Left lobe of liver (tissue), 2 donors: ENCODE measurements at regions not wholly inside any gene's neighbourhood (a gene's known extent, or its start where the extent isn't known, plus 50 kb on each side); places are given as distances from the start of the nearest gene placed in this dataset.
"Not testable (repeated sequence)": the region's sequence is repeated elsewhere in the genome, so short reads cannot be mapped to it uniquely, and the experiment has no call there.

ENCODE experiments used
- ATAC-seq: fragments of 200-7000 bp; cut with Tn5 transposase; one replicate; pipeline ENCODE4 v1.9.1; 2020; ENCODE audit warnings: mild to moderate bottlenecking, moderate library complexity
- DNase-seq: peaks from one replicate; pipeline ENCODE4 v3.0.0-alpha.2; 2020; ENCODE audit warnings: low spot score
- donor health status: DM: no; HTN: no; CAD: no; lungs with moderate emphysema.
- donor health status: DM: no; HTN: yes; CAD: no.

DNA sequence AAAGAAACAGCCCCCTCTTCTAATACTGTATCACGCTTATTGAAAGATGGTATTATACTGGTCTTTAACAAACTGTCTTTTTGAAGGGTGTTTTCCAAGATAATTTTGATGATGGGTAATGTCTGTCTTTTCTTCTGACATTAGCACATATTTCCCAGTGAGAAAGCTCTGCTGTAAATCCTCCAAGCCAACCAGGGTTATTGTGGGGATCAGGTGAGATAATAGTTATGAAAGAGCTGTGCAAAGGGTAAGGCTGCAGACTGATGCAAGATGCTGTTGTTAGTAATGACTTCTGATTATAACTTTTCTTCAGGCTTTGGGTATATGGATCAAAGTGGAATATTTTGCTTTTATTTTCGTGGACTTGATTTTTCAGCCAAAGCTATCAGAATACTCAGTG, 581.7 kb downstream of the REEP3 start:
- DNase-seq (no peak), ATAC-seq (no peak)

DNA sequence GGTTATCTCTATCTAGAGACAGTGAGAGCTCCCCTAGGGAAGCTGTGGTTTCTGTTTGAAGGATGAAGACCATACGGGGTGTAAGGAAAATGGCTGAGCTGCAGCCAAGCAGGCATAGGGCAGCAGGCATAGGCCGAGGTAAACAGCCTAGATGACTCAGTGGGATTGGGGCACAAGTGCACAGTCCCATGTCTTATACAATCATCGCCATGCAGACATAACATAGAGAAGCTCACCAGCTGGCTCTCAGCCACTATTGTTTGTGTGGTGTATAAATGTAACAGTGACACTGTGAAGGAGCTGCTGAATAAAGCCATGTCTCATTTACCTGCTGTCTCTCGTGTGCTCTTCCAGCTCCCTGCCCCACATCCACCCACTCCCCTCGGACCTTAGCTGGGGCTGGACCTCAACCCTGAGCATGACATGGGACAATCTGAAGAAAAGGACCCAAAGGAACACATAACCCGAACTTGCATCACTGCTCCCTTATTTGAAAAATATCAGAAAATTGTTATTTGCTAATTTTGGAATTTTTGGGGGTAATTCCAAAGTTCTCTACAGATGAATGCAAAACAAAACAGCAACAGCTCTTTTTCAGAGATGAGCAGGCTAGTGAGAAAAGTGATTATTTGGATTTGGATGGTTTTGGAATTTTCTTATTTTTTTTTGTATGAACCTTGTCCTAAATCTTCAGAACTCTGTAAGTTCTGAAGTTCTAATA, 582.7 kb downstream of the REEP3 start:
- DNase-seq = no peak
- ATAC-seq = no peak

DNA sequence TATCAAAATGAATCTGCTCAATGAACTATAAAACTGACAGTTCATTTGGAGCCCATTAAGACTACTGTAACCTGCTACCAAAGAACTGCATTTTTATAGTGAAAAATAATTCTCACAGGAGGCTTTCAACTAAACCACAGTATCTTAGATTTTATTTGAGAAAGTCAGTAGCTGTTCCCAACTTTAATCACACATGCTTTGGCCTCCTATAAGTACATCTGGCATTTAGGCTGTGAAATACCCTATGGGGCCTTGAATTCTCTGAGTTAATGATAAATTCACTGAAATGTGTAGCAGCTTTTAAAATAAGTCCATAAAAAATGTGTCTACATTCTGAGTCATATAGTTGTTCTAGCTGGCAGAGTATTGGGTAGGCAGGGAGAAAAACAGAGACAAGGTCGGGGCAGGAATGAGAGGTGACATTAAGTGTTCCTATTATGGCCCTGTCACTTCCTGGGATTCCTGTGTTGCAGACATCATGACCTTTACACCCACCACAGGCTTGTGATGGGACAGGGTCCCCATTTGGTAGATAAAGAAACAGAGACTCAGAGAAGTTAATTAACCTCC, 588.8 kb downstream of the REEP3 start:
- DNase-seq (no peak), ATAC-seq (no peak)

DNA sequence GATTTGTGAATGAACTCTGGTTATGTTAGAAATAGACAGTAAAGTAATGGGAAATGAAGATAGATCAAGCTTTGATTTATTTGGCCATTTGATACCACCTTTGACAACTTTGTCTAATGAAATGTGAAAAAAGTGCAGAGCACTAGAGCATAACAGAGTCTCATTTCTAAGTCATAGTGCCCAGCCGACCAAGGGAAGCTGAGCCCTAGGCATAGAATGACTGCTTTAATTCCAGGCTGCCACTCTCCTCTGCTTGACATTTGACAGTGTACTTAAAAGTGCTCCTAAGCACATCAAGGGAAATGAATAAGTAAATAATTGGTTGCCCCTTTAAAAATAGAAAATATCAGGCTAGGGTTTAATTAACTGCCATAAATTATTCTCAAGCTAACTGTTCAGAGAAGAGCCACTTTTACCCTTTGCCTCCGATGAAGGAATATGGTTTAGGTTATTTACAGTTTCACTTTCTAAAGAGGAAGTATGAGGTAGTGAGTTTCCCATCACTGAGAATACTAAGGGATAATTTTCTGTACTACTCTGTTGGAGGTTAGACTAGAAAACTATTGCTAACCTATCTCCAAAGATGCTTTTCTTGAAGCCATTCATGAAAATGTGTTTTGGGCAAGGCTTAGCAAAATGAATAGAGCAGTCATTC, 591.6 kb downstream of the REEP3 start:
- ATAC-seq (no peak), DNase-seq (no peak)

DNA sequence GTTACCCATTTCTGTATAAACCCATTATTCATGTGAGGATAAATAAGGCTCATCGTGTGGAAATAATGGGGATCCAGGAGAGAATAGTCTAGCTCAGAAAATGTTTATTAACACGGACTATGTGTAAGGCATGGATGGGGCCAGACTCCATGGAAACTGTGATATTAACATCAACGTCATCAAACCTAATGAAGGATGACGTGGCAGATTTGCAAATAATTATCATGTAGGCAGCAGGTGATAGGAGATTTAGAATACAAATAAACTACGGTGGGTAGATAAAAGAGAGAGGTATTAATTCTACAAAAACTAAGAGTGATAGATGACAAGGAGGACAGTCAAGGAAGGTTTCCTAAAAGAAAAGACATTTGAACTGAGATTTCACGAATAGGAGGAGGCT, 592.2 kb downstream of the REEP3 start:
- DNase-seq = no peak
- ATAC-seq = no peak

DNA sequence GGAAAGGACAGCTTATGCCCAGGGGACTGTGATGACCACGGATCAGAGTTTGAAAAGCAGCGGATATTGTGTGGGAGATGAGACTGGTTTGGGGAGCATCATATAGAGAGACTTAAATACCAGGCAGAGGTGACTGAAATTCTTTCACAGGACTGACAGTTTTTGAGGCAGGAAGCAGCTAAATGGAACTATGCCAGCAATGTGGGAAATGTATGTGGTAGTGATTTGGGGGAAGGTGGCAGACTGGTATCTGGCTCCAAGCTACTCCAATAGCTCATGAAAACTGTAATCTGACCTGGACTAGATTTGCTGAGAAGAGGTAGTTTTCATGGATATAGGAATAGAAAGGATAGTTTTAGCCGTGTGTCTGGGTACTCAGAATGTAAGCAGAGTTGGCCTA, 592.6 kb downstream of the REEP3 start:
- no peak for ATAC-seq

DNA sequence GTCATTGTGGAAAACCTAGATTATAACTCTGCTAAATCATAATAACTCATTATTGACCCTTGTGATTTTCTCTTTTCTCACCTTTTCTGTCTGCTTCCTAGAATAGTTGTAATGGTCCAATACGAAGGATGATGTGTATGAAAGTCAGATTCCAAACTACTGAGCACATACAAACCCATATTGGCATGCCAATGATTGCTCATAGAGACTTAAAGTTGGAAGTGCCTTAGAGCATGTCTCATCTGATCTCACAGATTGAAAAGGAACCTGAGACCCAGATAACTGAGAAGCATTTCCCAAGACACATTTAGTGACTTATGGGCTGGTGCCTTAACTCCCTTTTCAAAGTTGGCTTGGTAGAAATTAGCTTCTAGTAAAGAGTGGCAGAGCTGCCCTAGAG, 594.3 kb downstream of the REEP3 start:
- DNase-seq = no peak
- ATAC-seq = no peak

More for the DNA sequence above, 592.6 kb downstream of the REEP3 start:
- no peak for DNase-seq

DNA sequence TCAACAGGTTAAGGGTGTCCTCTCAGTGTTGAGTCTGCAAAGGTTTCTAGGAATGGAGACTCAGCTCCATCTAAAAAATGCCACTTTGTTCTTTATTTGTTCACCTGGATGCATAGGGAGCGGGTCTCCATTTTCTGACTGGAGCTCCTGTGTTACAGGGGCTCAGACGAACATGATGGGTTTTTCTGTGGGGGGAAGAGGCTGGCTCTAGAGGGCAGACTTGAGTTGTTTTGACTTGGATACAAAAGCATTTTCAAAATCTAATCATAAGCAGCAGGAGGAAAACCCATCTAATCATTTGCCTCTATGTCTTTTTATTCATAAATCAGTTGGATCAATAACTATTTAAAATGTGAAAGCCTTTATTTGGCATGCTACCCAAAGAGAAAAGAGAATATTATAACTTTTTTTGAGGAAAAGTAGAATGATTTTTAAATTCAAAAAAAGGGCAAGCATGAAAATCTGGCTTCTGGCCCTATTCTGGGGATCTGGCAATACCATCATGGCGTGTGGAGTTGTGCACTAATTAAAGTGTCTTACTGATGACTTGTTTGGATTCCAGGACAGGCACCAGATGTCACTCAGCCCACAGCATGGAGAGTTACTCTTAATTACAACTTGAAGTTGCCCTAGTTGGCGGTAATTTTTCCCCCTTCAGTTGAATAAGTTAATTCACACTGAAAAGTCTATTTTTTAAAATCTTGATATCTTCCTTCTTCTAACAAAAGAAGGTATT, 594.9 kb downstream of the REEP3 start:
- no peak for DNase-seq
- ATAC-seq = peak; percentile 76

DNA sequence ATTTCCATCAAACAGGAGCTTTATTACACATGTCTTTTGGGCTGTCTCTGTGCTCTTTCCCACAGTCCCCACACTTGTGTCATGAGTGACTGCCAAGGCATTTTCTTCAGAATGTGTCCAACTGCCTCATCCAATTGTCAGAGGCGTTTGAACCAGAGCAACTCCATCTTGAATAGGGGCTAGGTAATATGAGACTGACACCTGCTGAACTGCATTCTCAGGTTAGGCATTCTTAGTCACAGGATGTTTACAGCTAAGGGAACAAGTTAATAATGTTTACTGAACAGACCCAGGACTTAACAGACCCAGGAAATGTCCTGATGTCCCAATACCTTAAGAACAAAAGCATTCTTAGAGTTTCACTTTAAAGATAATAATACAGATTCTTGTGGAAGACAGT, 595.5 kb downstream of the REEP3 start:
- ATAC-seq (no peak), DNase-seq (no peak)

DNA sequence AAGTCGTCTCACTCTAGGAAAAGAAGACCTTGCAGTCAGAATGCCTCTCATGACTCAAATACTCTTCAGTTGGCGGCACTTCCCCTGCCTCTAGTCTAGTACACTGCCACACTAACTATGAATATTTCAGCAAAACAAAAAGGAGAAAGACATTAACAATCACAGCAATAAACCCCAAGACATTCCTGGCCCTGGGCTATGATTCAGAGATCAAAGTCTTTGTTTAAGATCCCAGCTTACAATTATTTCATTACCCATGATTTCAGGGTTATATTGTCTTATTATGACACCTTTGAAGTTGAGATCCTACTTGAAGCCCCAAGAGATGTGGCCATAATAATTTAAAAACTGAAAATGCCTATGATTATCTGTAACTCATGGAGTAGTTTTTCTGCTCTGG, 597.5 kb downstream of the REEP3 start:
- ATAC-seq (no peak), DNase-seq (no peak)

DNA sequence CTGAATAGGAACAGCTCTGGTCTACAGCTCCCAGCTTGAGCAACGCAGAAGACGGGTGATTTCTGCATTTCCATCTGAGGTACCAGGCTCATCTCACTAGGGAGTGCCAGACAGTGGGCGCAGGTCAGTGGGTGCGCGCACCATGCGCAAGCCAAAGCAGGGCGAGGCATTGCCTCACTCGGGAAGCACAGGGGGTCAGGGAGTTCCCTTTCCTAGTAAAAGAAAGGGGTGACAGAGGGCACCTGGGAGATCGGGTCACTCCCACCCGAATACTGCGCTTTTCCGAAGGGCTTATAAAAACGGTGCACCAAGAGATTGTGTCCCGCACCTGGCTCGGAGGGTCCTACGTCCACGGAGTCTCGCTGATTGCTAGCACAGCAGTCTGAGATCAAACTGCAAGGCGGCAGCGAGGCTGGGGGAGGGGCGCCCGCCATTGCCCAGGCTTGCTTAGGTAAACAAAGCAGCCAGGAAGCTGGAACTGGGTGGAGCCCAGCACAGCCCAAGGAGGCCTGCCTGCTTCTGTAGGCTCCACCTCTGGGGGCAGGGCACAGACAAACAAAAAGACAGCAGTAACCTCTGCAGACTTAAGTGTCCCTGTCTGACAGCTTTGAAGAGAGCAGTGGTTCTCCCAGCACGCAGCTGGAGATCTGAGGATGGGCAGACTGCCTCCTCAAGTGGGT, 599.2 kb downstream of the REEP3 start:
- ATAC-seq, DNase-seq: not testable (repeated sequence)

DNA sequence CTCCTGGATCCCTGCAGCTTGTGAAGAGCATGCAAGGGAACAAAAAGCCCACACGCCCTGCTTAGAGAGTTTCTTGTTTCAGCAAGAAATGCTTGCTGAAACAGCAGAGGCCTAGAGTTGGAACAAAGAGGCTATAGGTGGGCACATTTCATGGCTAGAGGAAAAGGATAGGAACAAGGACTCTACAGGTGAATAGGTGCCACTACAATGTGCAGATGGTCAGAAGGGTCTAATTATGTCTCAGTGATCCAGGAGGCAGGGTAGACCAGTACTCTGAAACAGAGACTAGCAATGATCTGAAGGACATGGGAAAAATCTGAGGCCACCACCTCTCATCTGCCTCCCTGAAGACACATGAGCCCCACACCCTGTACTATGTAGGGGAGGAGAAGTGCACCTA, 609.0 kb downstream of the REEP3 start:
- no peak for ATAC-seq
- no peak for DNase-seq

DNA sequence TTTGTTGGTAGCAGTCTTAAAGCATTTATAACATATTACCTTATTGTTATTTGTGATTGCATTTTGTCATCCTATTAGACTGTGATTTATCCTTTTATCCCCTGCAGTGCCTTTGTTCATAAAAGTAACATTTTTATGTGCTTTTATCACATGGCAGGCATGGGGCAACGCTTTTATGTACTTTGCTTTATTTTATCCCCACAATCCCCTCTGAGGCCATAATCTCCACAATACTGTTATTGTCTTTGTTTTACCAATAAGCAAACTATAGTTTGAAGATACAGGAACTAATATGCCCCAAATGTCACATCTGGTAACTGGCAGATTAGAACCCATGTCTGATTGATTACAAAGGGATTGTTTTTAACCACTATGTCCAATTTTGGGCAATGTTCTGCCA, 613.5 kb downstream of the REEP3 start:
- ATAC-seq (no peak), DNase-seq (no peak)

DNA sequence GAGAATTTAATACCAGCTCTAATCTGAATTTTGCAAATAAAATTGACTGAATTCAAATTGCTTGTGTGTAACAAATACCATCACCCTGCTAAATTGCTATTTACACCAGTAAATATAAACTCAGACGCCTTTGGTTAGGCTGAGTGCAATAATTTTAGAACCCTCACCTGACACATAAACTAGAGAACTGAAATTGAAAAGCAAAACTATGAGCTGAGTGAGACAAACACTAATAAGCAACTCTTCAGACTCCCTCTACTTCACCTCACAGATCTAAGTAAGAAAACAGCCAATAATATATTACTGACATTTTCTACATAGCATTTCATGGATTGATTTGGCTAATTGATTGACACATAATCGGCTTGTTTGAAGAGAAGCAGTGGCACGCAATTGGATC, 621.2 kb downstream of the REEP3 start:
- ATAC-seq (no peak), DNase-seq (no peak)

DNA sequence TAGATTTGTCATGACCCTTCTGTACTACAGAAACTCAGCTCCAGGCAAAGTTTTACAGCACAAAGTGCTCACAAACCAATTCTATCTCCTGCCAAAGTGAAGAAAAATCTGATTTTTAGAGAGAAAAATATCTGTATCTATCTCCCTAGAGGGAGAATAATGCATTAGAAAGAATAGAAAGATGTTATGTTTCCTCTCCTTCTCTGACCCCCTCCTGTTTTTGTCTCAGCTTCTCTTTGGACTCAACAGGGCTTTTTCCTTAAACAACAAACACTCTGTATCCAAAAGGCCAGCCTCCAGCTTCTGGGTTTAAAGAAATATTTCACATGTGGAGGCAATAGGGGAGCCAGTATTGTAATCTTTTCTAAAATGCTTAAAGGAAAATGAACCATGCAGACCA, 627.4 kb downstream of the REEP3 start:
- DNase-seq = no peak
- ATAC-seq = no peak

DNA sequence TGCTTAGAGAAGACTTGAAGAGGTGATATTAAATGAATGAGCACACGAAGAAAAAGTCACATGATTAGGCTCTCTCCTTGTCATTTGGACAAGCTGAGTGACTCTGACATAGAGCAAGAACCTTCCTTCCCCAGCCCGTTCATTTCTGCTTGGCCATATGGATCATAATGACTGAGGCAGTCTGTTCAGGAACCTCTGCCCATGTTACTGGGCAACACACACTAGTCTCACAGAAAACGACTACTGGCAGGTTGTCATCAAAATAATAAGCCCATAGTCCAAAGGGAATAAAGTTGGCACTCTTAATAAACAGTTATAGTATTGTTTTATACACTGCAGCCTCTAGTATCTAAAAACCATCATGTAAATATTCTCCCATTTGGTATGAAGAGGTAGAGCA, 635.0 kb downstream of the REEP3 start:
- ATAC-seq (no peak), DNase-seq (no peak)

DNA sequence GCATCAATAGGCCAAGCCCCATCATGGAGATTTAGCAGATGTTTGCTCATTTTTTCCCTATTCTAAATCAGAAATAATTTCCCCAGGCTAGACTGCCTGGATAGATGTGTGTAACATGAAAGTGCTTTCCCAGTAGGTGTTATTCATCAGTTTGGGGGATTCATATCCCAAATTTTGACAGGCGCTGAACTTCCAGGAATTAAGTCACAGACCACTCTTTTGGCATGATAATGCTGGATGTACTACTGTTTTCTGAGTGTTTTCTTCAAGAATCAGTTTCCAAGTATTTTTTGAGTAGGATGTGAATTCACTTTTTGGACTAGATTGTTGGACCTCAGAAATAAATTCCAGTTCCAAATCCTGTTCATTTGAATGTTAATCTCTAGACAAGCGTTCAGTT, 637.4 kb downstream of the REEP3 start:
- DNase-seq = no peak
- ATAC-seq = no peak

DNA sequence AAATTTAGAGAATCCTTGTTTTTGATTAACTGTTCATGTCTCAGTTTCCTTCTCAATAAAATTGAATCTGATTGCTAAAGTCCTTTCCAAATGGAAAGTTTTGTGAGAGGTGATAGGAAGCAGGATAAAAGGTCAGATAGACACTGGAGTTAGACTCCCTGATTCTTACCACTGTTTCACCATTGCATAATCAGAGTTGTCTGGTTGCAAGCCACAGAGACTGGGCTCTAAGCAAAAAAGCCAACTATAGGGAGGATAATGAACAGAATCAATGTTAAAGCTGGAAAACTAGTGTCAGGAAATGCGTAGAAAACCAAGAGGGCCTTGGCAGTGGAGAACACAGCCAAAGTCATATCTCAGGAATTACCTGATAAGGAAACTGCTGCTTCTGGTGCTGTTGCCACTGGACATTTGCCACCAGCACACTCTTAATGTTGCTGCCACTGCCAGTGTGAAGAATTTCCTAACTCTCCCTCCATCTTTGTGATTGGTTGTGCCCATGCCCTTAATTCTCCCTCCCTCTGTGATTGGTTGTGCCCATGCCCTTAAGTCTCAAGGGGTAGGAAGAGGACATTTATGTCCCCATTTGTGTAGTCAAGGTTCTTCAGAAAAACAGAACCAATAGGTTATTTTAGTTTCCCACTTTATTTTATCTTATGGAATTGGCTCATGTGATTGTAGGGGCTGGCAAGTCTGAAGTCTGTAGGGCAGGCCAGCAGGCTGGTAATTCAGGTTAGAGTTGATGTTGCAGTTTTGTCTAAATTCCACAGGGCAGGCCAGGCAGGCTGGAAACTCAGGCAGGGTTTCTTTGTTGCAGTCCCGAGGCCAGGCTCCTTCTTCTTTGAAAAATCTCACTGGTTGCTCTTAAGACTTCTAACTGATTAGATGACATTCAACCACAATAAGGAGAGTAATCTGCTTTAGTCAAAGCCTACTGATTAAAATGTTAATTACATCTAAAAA, 639.0 kb downstream of the REEP3 start:
- DNase-seq (no peak), ATAC-seq (no peak)

DNA sequence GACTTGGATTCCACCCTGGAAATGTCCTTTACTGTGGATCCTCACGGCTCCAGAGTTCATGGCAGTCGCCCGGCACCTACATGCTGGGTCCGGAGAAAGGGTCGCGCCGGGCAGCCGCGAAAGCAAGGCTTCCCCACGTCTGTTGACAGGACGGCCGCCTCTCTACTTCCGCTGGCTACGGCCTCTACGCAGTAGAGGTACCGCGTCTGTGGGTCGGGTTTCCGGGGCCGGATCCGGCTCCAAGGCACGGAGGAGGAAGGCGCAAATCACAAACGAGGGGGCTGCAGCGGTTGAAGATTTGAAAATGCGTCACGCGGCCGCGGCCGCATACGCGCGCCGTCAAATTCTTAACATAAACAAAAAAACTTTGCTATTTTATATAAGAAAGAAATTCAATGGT, 649.6 kb downstream of the REEP3 start:
- ATAC-seq = no peak
- no peak for DNase-seq

DNA sequence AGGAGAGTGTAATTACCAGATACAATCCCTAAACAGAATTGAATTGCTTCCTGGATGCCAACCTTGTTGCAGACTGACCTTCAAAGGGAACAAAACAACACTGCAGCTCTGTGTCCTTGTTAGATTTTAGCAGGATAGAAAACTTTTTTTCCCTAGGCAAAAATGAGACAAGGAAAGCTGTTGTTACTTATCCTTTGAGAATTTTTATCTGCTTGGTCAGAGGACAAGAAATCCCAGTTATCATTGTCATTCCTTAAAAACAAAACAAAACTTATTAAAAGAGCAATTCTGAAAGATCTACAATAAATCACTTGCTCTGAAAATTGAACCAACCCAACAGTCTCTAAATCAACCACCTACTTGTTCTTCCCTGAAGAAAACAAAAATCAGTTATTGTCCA, 652.6 kb downstream of the REEP3 start:
- ATAC-seq (no peak), DNase-seq (no peak)
